Smooth muscle cell (in vitro differentiated cells): ENCODE measurements at regions not wholly inside any gene's neighbourhood (a gene's known extent, or its start where the extent isn't known, plus 50 kb on each side); places are given as distances from the start of the nearest gene placed in this dataset.

Experiments
- DNase-seq: peaks from one replicate; lab custom pipeline; 2025; ENCODE audit not compliant: unreplicated experiment; lab: John Stamatoyannopoulos, UW
- H2AFZ ChIP-seq: fragments of 200-600 bp; sonication (generic); 2 replicates; pipeline ENCODE4 v1.6.0; 2016; ENCODE audit warnings: antibody characterized with exemption, low read depth, mild to moderate bottlenecking
- H3F3A ChIP-seq: fragments of 200-600 bp; sonication (generic); 2 replicates; pipeline ENCODE4 v1.6.0; 2017; ENCODE audit warnings: antibody characterized with exemption, low read depth
- H3K27ac ChIP-seq: fragments of 200-600 bp; sonication (generic); 2 replicates; pipeline ENCODE4 v1.5.1; 2016; ENCODE audit warnings: low read depth, mild to moderate bottlenecking
- H3K27me3 ChIP-seq: fragments of 200-600 bp; sonication (generic); 2 replicates; pipeline ENCODE4 v1.6.1; 2016; ENCODE audit warnings: low read depth, mild to moderate bottlenecking
- H3K36me3 ChIP-seq: fragments of 200-600 bp; sonication (generic); 2 replicates; pipeline ENCODE4 v1.5.1; 2016; ENCODE audit warnings: low read depth
- H3K4me1 ChIP-seq: fragments of 200-600 bp; sonication (generic); 2 replicates; pipeline ENCODE4 v1.5.1; 2016; ENCODE audit warnings: low read depth
- H3K4me2 ChIP-seq: fragments of 200-600 bp; sonication (generic); 2 replicates; pipeline ENCODE4 v1.6.0; 2016; ENCODE audit warnings: mild to moderate bottlenecking
- H3K4me3 ChIP-seq: fragments of 200-600 bp; sonication (generic); 2 replicates; pipeline ENCODE4 v1.5.1; 2016; ENCODE audit warnings: mild to moderate bottlenecking
- H3K79me2 ChIP-seq: fragments of 200-600 bp; sonication (generic); 2 replicates; pipeline ENCODE4 v1.6.0; 2016; ENCODE audit warnings: low read depth, mild to moderate bottlenecking
- H3K9ac ChIP-seq: fragments of 200-600 bp; sonication (generic); 2 replicates; pipeline ENCODE4 v1.6.0; 2016; ENCODE audit warnings: low read depth
- H3K9me3 ChIP-seq: fragments of 200-600 bp; sonication (generic); replicated peaks from 2 replicates; pipeline ENCODE4 v1.5.1; 2016; ENCODE audit warnings: low read depth
- H4K20me1 ChIP-seq: fragments of 200-600 bp; sonication (generic); 2 replicates; pipeline ENCODE4 v1.6.0; 2016; ENCODE audit warnings: low read depth
- CTCF ChIP-seq: fragments of 200-600 bp; sonication (generic); IDR thresholded peaks from 2 replicates; pipeline ENCODE4 v1.5.1; 2017; ENCODE audit warnings: borderline replicate concordance, mild to moderate bottlenecking, antibody characterized with exemption; ENCODE audit not compliant: insufficient read depth, poor library complexity, severe bottlenecking
- WGBS: methylation state at CpG from one replicate; pipeline ENCODE4 v1.1.7; 2016; ENCODE audit warnings: low lambda C conversion rate; 5-methylcytosine and 5-hydroxymethylcytosine counted together

GRCh38 chr6:122143813-122144601 is 255.4 kb upstream of the HSF2 start:
- Histone ChIP-seq H3K4me1 (no peaks in the 10 kb centered on the region), H3K4me3 (no peak overlapping the region), H3F3A (no peaks in the 10 kb centered on the region), H2AFZ (no peak overlapping the region), H3K79me2 (no peaks in the 10 kb centered on the region), H3K27ac (no peak overlapping the region), H3K4me2 (no peak overlapping the region), H3K9me3 (no peaks in the 10 kb centered on the region), H4K20me1 (no peaks in the 10 kb centered on the region), H3K36me3 (no peaks in the 10 kb centered on the region), H3K9ac (no peak overlapping the region), H3K27me3 (no peaks in the 10 kb centered on the region)
- no peak for TF ChIP-seq CTCF
- DNase-seq, result no peak
- WGBS, result 81% methylated on average over 3 of the region's 3 CpGs

DNA sequence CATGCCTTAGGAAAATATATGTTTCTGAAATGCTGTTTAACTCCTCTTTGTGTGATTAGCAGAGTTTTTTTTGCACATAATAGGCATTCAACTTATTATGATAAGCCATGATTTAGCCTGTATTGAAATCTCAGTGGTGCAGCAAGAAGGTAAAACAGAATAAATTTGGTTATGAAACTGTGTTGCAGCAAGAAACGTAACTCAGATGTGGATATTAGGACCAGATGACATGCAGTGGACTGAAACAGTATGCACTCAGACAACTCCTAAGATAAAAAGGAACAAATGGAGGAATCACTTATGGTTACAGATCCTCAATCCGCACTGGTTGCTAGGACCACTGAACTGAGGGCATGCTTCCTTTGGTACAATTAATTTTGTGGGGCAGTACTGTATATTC is 254.2 kb upstream of the HSF2 start:
- 88% methylated on average over 2 of the region's 2 CpGs for WGBS
- TF ChIP-seq CTCF, result no peak
- Histone ChIP-seq H3K36me3 (no peaks in the 10 kb centered on the region), H3K4me1 (no peaks in the 10 kb centered on the region), H4K20me1 (no peaks in the 10 kb centered on the region), H3F3A (no peaks in the 10 kb centered on the region), H3K9ac (no peak overlapping the region), H3K4me2 (no peak overlapping the region), H2AFZ (no peak overlapping the region), H3K27me3 (no peaks in the 10 kb centered on the region), H3K79me2 (no peaks in the 10 kb centered on the region), H3K27ac (no peak overlapping the region), H3K9me3 (no peaks in the 10 kb centered on the region), H3K4me3 (no peak overlapping the region)
- no peak for DNase-seq

- 84% methylated on average over 2 of the region's 2 CpGs for WGBS
- Histone ChIP-seq H3K4me2 (no peak overlapping the region), H3K4me1 (no peaks in the 10 kb centered on the region), H2AFZ (no peak overlapping the region), H3K79me2 (no peaks in the 10 kb centered on the region), H4K20me1 (no peaks in the 10 kb centered on the region), H3K9me3 (no peaks in the 10 kb centered on the region), H3K36me3 (no peaks in the 10 kb centered on the region), H3F3A (no peaks in the 10 kb centered on the region), H3K27ac (no peak overlapping the region), H3K27me3 (no peaks in the 10 kb centered on the region), H3K4me3 (no peak overlapping the region), H3K9ac (no peak overlapping the region)
- no peak for TF ChIP-seq CTCF
- DNase-seq, result no peak
These were observed 253.7 kb upstream of the HSF2 start for GRCh38 chr6:122145741-122146240.

GRCh38 chr6:122147291-122147690 is 252.2 kb upstream of the HSF2 start:
- Histone ChIP-seq H3K4me1 (no peaks in the 10 kb centered on the region), H3K27ac (no peak overlapping the region), H3K9me3 (no peaks in the 10 kb centered on the region), H2AFZ (no peak overlapping the region), H3K79me2 (no peaks in the 10 kb centered on the region), H4K20me1 (no peaks in the 10 kb centered on the region), H3F3A (no peaks in the 10 kb centered on the region), H3K27me3 (no peaks in the 10 kb centered on the region), H3K36me3 (no peaks in the 10 kb centered on the region), H3K4me2 (no peak overlapping the region), H3K4me3 (no peak overlapping the region), H3K9ac (no peak overlapping the region)
- 93% methylated on average over 3 of the region's 3 CpGs for WGBS
- no peak for DNase-seq
- no peak for TF ChIP-seq CTCF
